SJSA1 (cell line): ENCODE measurements at regions not wholly inside any gene's neighbourhood (a gene's known extent, or its start where the extent isn't known, plus 50 kb on each side); places are given as distances from the start of the nearest gene placed in this dataset.

Experiments used
- DNase-seq, 2 experiments: peaks; one replicate each; pipeline ENCODE4 v3.0.0-alpha.2; 2015 to 2020; ENCODE audit warnings: low spot score in 2 of 2, low read depth in 1 of 2
- H3K27ac ChIP-seq: fragments of 250-450 bp; sonication (Bioruptor Pico); 2 replicates; pipeline ENCODE4 v1.5.1; 2020; ENCODE audit warnings: mild to moderate bottlenecking, moderate library complexity
- H3K27me3 ChIP-seq: fragments of 250-450 bp; sonication (Bioruptor Pico); replicated peaks from 2 replicates; pipeline ENCODE4 v1.5.1; 2020; ENCODE audit warnings: mild to moderate bottlenecking, moderate library complexity
- H3K36me3 ChIP-seq: fragments of 250-450 bp; sonication (Bioruptor Pico); 2 replicates; pipeline ENCODE4 v1.5.1; 2020; ENCODE audit warnings: mild to moderate bottlenecking
- H3K4me1 ChIP-seq: fragments of 250-450 bp; sonication (Bioruptor Pico); replicated peaks from 2 replicates; pipeline ENCODE4 v1.6.1; 2021; ENCODE audit warnings: mild to moderate bottlenecking
- H3K4me3 ChIP-seq: fragments of 250-450 bp; sonication (Bioruptor Pico); 2 replicates; pipeline ENCODE4 v1.5.1; 2020; ENCODE audit warnings: mild to moderate bottlenecking
- H3K9me3 ChIP-seq: fragments of 250-450 bp; sonication (Bioruptor Pico); replicated peaks from 2 replicates; pipeline ENCODE4 v1.5.1; 2020; ENCODE audit warnings: mild to moderate bottlenecking

GRCh38 chr4:36740796-36741310, 459.4 kb downstream of the DTHD1 start:
- H3K4me1 ChIP-seq: no peaks in the 10 kb centered on the region
- no peak overlapping the region for H3K4me3 ChIP-seq
- H3K9me3 ChIP-seq: no peaks in the 10 kb centered on the region
- H3K36me3 ChIP-seq: no peaks in the 10 kb centered on the region
- no peak for DNase-seq
- H3K27ac ChIP-seq: no peak overlapping the region
- no peaks in the 10 kb centered on the region for H3K27me3 ChIP-seq

GRCh38 chr4:36747277-36748129, 466.1 kb downstream of the DTHD1 start:
- DNase-seq: no peak
- Histone ChIP-seq H3K9me3 (no peaks in the 10 kb centered on the region), H3K27me3 (no peaks in the 10 kb centered on the region), H3K4me1 (no peaks in the 10 kb centered on the region), H3K4me3 (no peak overlapping the region), H3K36me3 (no peaks in the 10 kb centered on the region), H3K27ac (no peak overlapping the region)

- H3K36me3 ChIP-seq: no peaks in the 10 kb centered on the region
- DNase-seq: no peak
These were observed 471.6 kb downstream of the DTHD1 start for GRCh38 chr4:36753048-36753447.

GRCh38 chr4:36757580-36758311, 476.3 kb downstream of the DTHD1 start:
- Histone ChIP-seq H3K36me3 (no peaks in the 10 kb centered on the region), H3K4me3 (no peak overlapping the region), H3K9me3 (no peaks in the 10 kb centered on the region), H3K4me1 (no peaks in the 10 kb centered on the region), H3K27me3 (no peaks in the 10 kb centered on the region), H3K27ac (no peak overlapping the region)
- DNase-seq: no peak

More at GRCh38 chr4:36753048-36753447, 471.6 kb downstream of the DTHD1 start:
- Histone ChIP-seq H3K4me3 (no peak overlapping the region), H3K4me1 (no peaks in the 10 kb centered on the region), H3K27ac (no peak overlapping the region), H3K27me3 (no peaks in the 10 kb centered on the region), H3K9me3 (no peaks in the 10 kb centered on the region)

- H3K4me3 ChIP-seq: no peak overlapping the region
- DNase-seq: no peak
- no peaks in the 10 kb centered on the region for H3K27me3 ChIP-seq
- no peaks in the 10 kb centered on the region for H3K4me1 ChIP-seq
- H3K36me3 ChIP-seq: no peaks in the 10 kb centered on the region
- H3K27ac ChIP-seq: no peak overlapping the region
- H3K9me3 ChIP-seq: no peaks in the 10 kb centered on the region
These were observed 477.1 kb downstream of the DTHD1 start for GRCh38 chr4:36758312-36759178.

DNA sequence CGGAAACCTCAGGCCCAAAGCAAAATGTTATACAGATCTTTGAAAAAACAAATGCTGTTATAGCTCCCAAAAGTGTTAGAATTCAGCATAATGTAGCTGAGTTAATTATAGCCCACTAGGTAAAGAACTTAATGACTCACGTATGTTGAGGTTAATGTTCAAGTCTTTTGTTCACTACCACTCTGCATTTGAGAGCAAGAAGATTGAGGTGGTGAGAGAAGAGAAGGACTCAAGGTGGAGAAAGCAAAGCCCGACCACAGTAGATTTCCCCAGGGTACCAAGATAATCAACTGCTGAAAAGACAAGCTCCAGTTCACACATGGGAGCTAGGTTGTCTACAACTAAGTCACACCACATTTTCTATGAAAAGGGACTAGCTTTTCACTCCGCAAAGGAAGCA, 480.2 kb downstream of the DTHD1 start:
- Histone ChIP-seq H3K4me3 (no peak overlapping the region), H3K36me3 (no peaks in the 10 kb centered on the region), H3K27ac (no peak overlapping the region), H3K27me3 (no peaks in the 10 kb centered on the region), H3K4me1 (no peaks in the 10 kb centered on the region), H3K9me3 (no peaks in the 10 kb centered on the region)
- no peak for DNase-seq

DNA sequence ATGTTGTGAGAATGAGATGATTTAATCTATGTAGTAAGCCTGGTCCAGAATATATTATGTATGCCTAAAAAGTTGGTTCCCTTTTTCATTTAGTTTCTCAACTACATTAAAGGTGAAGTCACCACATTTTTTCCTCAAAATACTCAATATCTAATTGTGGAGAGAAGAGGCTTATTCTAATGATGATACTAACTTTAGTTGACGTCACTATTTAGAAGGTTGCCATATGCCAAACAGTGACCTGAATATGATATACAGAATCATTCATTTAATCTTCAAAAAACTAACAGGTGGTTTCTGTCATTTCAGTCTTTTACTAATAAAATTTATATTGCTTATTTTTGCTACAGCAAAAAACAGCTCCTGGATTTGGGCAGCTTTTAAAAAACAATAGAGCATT, 480.7 kb upstream of the NWD2 start:
- Histone ChIP-seq H3K27ac (no peak overlapping the region), H3K27me3 (no peaks in the 10 kb centered on the region), H3K9me3 (no peaks in the 10 kb centered on the region), H3K4me3 (no peak overlapping the region), H3K4me1 (no peaks in the 10 kb centered on the region), H3K36me3 (no peaks in the 10 kb centered on the region)
- DNase-seq: no peak

DNA sequence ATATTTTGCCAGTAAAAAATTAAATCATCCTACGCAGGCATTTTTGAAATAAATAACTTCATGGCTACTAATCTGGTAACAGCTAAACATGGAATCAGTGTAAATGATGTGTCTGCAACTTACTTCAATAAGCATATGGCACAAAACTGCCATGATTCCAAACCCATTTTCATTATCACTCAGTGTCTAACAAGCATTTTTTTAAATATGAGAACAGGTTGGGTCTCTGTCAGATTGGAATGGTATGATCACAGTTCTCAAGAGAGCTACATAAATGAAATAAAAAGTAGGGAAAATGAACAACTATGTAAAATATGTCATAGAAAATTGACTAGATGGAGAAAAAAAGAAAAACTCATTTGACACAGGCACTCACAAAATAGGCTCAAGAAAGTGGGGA, 476.9 kb upstream of the NWD2 start:
- H3K9me3 ChIP-seq: no peaks in the 10 kb centered on the region
- H3K4me3 ChIP-seq: no peak overlapping the region
- no peaks in the 10 kb centered on the region for H3K27me3 ChIP-seq
- H3K36me3 ChIP-seq: no peaks in the 10 kb centered on the region
- no peak for DNase-seq
- no peak overlapping the region for H3K27ac ChIP-seq
- no peaks in the 10 kb centered on the region for H3K4me1 ChIP-seq

DNA sequence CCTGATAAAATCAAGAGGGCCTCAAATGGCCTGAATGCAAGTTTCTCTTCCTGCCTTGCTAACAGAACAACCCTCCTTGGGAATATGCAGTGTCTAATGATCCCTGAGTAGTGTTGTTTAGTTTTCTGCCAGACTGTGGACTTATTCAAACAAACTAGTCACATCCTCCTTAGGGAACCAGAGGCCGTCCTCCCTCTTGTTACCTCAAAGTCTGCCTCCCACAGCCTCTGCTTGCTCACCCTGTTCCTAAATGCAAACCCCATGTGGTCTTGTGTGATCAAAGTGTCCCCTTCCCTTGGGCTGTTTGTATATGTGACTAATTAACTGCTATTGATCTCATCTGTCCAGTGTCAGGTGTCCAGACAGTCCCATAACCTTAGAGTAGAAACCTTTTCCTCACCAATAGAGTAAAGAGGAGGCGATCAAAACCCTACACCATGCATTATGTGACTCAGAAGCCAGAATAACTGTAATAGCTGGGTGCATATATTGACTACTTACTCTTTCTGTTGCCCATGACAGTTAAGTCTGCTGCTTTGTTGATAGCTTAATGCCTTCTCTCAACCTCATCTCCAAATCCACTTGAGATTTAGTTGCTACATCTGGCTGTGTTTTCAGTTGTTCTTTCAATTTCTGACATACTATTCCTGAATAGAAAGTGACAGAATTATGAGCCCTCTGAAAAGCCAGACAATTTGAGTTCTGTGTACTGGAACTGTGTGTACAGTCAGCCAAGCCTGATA, 473.0 kb upstream of the NWD2 start:
- Histone ChIP-seq H3K4me3 (no peak overlapping the region), H3K4me1 (no peaks in the 10 kb centered on the region), H3K27ac (no peak overlapping the region), H3K27me3 (no peaks in the 10 kb centered on the region), H3K9me3 (no peaks in the 10 kb centered on the region), H3K36me3 (no peaks in the 10 kb centered on the region)
- no peak for DNase-seq

DNA sequence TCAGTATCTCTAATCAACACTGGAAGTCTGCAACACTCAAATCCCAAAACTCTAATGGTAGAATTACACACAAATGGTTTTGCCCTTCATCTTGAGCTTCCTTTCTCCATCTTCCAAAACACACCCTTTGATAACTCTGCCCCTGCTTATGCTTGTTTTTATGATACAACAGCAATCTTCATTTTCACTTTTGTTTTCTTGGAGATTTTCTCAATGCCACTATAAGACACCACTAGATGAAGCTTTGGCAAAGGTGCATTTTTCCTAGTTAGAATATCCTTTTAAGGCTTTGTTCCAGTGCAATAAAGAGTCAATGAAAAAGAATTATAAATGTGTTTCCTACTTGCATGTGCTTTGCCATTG, 472.4 kb upstream of the NWD2 start:
- Histone ChIP-seq H3K4me3 (no peak overlapping the region), H3K27ac (no peak overlapping the region), H3K27me3 (no peaks in the 10 kb centered on the region), H3K9me3 (no peaks in the 10 kb centered on the region), H3K36me3 (no peaks in the 10 kb centered on the region), H3K4me1 (no peaks in the 10 kb centered on the region)
- no peak for DNase-seq

DNA sequence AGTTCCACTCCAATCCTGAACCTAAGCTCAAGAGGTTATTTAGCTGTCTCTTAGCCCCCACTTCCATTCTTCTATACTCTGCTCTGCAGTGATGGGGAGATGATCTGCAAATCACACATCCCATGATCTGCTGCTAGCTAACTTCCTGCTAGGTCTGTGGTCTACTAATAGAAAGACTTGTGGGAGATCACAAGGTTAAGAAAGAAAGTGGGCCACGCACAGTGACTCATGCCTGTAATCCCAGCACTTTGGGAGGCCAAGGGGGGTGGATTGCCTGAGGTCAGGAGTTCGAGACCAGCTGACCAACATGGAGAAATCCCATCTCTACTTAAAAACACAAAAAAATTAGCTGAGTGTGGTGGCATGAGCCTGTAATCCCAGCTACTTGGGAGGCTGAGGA, 471.1 kb upstream of the NWD2 start:
- H3K4me3 ChIP-seq: no peak overlapping the region
- H3K9me3 ChIP-seq: no peaks in the 10 kb centered on the region
- H3K4me1 ChIP-seq: no peaks in the 10 kb centered on the region
- no peaks in the 10 kb centered on the region for H3K36me3 ChIP-seq
- H3K27me3 ChIP-seq: no peaks in the 10 kb centered on the region
- no peak for DNase-seq
- H3K27ac ChIP-seq: no peak overlapping the region

GRCh38 chr4:36775544-36775943, 469.0 kb upstream of the NWD2 start:
- DNase-seq: no peak
- Histone ChIP-seq H3K27me3 (no peaks in the 10 kb centered on the region), H3K27ac (no peak overlapping the region), H3K4me1 (no peaks in the 10 kb centered on the region), H3K4me3 (no peak overlapping the region), H3K36me3 (no peaks in the 10 kb centered on the region), H3K9me3 (no peaks in the 10 kb centered on the region)

DNA sequence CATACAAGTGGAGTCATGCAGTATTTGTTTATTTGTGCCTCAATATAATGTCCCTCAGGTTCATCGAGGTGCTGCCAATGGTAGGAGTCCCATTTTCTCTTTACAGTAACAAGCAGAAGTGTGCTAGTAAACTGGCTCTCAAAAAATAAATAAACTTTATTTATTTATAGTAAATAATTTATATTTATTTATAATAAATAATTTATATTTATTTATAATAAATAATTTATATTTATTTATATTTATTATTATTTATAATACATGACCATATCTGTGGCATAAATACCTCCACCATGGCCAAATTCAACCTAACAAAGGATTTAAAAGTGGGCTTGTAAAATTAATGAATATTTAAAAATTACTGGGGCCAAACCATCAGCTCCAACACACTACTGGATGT, 464.9 kb upstream of the NWD2 start:
- H3K27me3 ChIP-seq: no peaks in the 10 kb centered on the region

More for the DNA sequence above, 464.9 kb upstream of the NWD2 start:
- no peak for DNase-seq
- no peak overlapping the region for H3K27ac ChIP-seq
- no peaks in the 10 kb centered on the region for H3K9me3 ChIP-seq
- H3K36me3 ChIP-seq: no peaks in the 10 kb centered on the region
- H3K4me3 ChIP-seq: no peak overlapping the region
- no peaks in the 10 kb centered on the region for H3K4me1 ChIP-seq
